ENCODE measurements at regions not wholly inside any gene's neighbourhood (a gene's known extent, or its start where the extent isn't known, plus 50 kb on each side); places are given as distances from the start of the nearest gene placed in this dataset.

GRCh38 chr5:159393854-159394274 lies 63.6 kb upstream of the IL12B start:
- DNase-seq = no peak
- TF ChIP-seq CTCF (IDR thresholded peaks at IDR 0.05; ENCODE audit: low read length) (no peak), EZH2phosphoT487 (IDR thresholded peaks at IDR 0.05; ENCODE audit: low read length) (no peak), EZH2 (optimal IDR thresholded peaks at IDR 0.05; ENCODE audit: low read depth, low read length) (no peak)

GRCh38 chr5:159395202-159395601 lies 64.9 kb upstream of the IL12B start:
- H3K9ac ChIP-seq (ENCODE audit: low read length) = no peak overlapping the region
- no peak overlapping the region for H3K4me2 ChIP-seq (ENCODE audit: low read depth, low read length)
- H3K27me3 ChIP-seq (replicated peaks; ENCODE audit: insufficient read depth, low read length) = no peaks in the 10 kb centered on the region
- H4K20me1 ChIP-seq (ENCODE audit: insufficient read depth, low read length) = no peaks in the 10 kb centered on the region
- no peaks in the 10 kb centered on the region for H3K9me3 ChIP-seq (replicated peaks; ENCODE audit: insufficient read depth, low read length)
- no peaks in the 10 kb centered on the region; the same call in 1 of the 2 replicates for H3K9me2 ChIP-seq (replicated peaks; ENCODE audit: insufficient read depth, low read length)
- no peaks in the 10 kb centered on the region for H3K36me3 ChIP-seq (replicated peaks; ENCODE audit: insufficient read depth, low read length)
- TF ChIP-seq EZH2phosphoT487 (IDR thresholded peaks at IDR 0.05; ENCODE audit: low read length) = no peak
- TF ChIP-seq CTCF (IDR thresholded peaks at IDR 0.05; ENCODE audit: low read length) = no peak
- no peak overlapping the region for H2AFZ ChIP-seq (ENCODE audit: low read length)
- DNase-seq = no peak
- no peaks in the 10 kb centered on the region for H3F3A ChIP-seq (ENCODE audit: insufficient read depth, low read length)
- H3K4me3 ChIP-seq (ENCODE audit: low read length) = no peak overlapping the region
- H3K4me1 ChIP-seq (ENCODE audit: low read length) = no peaks in the 10 kb centered on the region
- H3K27ac ChIP-seq (ENCODE audit: low read length) = no peak overlapping the region
- H3K79me2 ChIP-seq (ENCODE audit: low read length) = no peaks in the 10 kb centered on the region

More at GRCh38 chr5:159393854-159394274, 63.6 kb upstream of the IL12B start:
- Histone ChIP-seq H4K20me1 (ENCODE audit: insufficient read depth, low read length) (no peaks in the 10 kb centered on the region), H3K79me2 (ENCODE audit: low read length) (no peaks in the 10 kb centered on the region), H3K9ac (ENCODE audit: low read length) (no peak overlapping the region), H2AFZ (ENCODE audit: low read length) (no peak overlapping the region), H3K9me3 (replicated peaks; ENCODE audit: insufficient read depth, low read length) (no peaks in the 10 kb centered on the region), H3K4me2 (ENCODE audit: low read depth, low read length) (no peak overlapping the region), H3K27me3 (replicated peaks; ENCODE audit: insufficient read depth, low read length) (no peaks in the 10 kb centered on the region), H3K36me3 (replicated peaks; ENCODE audit: insufficient read depth, low read length) (no peaks in the 10 kb centered on the region), H3K9me2 (replicated peaks; ENCODE audit: insufficient read depth, low read length) (no peaks in the 10 kb centered on the region; the same call in 1 of the 2 replicates), H3F3A (ENCODE audit: insufficient read depth, low read length) (no peaks in the 10 kb centered on the region), H3K4me1 (ENCODE audit: low read length) (no peaks in the 10 kb centered on the region), H3K27ac (ENCODE audit: low read length) (no peak overlapping the region), H3K4me3 (ENCODE audit: low read length) (no peak overlapping the region)

GRCh38 chr5:159398936-159399335 lies 68.6 kb upstream of the IL12B start:
- Histone ChIP-seq H3K27me3 (replicated peaks; ENCODE audit: insufficient read depth, low read length) (no peaks in the 10 kb centered on the region), H3K4me3 (ENCODE audit: low read length) (no peak overlapping the region), H3K27ac (ENCODE audit: low read length) (no peak overlapping the region), H3K79me2 (ENCODE audit: low read length) (no peaks in the 10 kb centered on the region), H3K4me1 (ENCODE audit: low read length) (no peaks in the 10 kb centered on the region), H3K36me3 (replicated peaks; ENCODE audit: insufficient read depth, low read length) (no peaks in the 10 kb centered on the region), H4K20me1 (ENCODE audit: insufficient read depth, low read length) (no peaks in the 10 kb centered on the region), H3F3A (ENCODE audit: insufficient read depth, low read length) (no peaks in the 10 kb centered on the region), H2AFZ (ENCODE audit: low read length) (no peak overlapping the region), H3K9me2 (replicated peaks; ENCODE audit: insufficient read depth, low read length) (no peaks in the 10 kb centered on the region), H3K4me2 (ENCODE audit: low read depth, low read length) (no peak overlapping the region), H3K9ac (ENCODE audit: low read length) (no peak overlapping the region), H3K9me3 (replicated peaks; ENCODE audit: insufficient read depth, low read length) (no peaks in the 10 kb centered on the region)
- no peak for DNase-seq
- TF ChIP-seq EZH2phosphoT487 (IDR thresholded peaks at IDR 0.05; ENCODE audit: low read length) = no peak
- no peak for TF ChIP-seq CTCF (IDR thresholded peaks at IDR 0.05; ENCODE audit: low read length)
- no peak for TF ChIP-seq EZH2 (optimal IDR thresholded peaks at IDR 0.05; ENCODE audit: low read depth, low read length)
